Astrocyte of the spinal cord (primary cell): ENCODE measurements at regions not wholly inside any gene's neighbourhood (a gene's known extent, or its start where the extent isn't known, plus 50 kb on each side); places are given as distances from the start of the nearest gene placed in this dataset.

Source experiments
- DNase-seq: peaks from one replicate; pipeline ENCODE4 v3.0.0; 2011; ENCODE audit warnings: low read depth, low spot score
- H3K4me3 ChIP-seq: 2 replicates; pipeline ENCODE4 v1.5.1; 2011; ENCODE audit warnings: low read depth, mild to moderate bottlenecking, low read length, moderate library complexity
- in situ Hi-C: cut with HindIII; loops from 2 replicates; pipeline ENCODE4 v1.10.0; 2017; ENCODE audit warnings: low sequenced_read_pairs
- TF ChIP-seq, protein P1 (sequence below): IDR thresholded peaks from 2 replicates; pipeline ENCODE4 v1.5.1; 2012; ENCODE audit warnings: low read depth, mild to moderate bottlenecking, low read length, inconsistent platforms

DNA sequence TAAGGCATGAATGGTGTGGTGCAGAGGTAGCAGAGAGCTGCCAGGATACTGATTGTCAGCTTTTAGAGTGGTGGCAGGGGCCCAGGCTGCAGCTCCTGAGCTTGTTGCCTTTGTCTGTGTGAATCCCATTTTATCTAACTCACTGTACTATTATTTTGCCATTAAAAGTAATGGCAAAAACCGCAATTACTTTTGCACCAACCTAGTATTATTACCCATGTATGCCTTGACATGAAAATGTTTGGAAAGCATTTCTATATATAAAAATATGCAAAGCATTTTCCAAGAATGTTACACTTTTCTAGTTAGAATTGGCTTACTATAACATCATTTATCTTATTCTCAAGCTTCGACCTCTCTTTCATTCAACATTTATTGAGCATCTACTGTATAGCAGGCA, 308.1 kb upstream of the MYOCD start:
- no peak for DNase-seq
- H3K4me3 ChIP-seq = no peak overlapping the region
- TF ChIP-seq, protein P1, sequence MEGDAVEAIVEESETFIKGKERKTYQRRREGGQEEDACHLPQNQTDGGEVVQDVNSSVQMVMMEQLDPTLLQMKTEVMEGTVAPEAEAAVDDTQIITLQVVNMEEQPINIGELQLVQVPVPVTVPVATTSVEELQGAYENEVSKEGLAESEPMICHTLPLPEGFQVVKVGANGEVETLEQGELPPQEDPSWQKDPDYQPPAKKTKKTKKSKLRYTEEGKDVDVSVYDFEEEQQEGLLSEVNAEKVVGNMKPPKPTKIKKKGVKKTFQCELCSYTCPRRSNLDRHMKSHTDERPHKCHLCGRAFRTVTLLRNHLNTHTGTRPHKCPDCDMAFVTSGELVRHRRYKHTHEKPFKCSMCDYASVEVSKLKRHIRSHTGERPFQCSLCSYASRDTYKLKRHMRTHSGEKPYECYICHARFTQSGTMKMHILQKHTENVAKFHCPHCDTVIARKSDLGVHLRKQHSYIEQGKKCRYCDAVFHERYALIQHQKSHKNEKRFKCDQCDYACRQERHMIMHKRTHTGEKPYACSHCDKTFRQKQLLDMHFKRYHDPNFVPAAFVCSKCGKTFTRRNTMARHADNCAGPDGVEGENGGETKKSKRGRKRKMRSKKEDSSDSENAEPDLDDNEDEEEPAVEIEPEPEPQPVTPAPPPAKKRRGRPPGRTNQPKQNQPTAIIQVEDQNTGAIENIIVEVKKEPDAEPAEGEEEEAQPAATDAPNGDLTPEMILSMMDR = no peak
- in situ Hi-C loops = no loop called here

DNA sequence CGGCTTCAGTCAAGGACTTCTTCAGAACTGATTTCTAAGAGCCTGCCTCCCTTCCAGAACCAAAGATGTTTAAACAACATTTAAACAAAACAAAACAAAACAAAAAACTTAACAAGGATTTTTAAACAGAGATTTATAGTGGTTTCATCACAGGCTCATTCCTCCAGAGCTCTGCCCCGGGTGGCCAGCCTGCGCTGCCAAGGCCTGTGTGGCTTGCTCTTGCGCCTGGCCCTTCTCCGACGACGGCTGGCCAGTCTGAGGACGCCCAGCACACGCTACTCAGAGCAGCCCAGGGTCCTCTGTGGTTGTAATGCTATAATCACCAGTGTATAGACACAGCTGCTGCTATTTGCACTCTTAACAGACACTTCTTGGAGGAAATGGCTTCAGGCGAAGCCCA, 307.2 kb upstream of the MYOCD start:
- H3K4me3 ChIP-seq = no peak overlapping the region
- DNase-seq = no peak
- TF ChIP-seq, protein P1 = no peak
- in situ Hi-C loops = no loop called here

DNA sequence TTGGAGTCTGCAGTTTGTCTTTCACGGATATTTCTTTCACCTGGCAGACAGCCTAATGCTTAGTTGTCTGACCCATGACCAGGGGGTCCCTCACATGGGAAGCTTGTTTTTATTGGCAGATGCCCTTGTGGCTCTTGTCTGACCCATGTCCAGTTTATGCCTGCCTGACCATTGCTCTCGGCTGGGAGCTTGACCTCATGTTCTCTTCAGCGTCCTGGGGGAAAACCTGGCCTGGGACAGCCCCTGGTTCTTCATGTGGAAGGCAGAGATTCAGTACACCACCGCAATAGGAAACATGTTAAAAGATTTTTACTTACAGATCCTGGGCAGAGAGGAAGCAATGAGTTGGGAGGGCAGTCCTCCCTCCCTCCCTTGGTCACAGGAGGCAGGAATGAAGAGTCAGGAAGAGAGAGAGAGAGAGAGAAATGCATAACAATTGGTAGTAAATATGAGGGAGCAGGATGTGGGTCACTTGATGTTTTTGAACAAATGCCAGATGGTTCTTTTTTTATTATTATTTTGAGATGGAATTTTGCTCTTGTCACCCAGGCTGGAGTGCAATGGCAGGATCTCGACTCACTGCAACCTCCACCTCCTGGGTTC, 302.7 kb upstream of the MYOCD start:
- TF ChIP-seq, protein P1 = no peak
- in situ Hi-C loops = no loop called here
- DNase-seq = no peak
- H3K4me3 ChIP-seq = no peak overlapping the region

DNA sequence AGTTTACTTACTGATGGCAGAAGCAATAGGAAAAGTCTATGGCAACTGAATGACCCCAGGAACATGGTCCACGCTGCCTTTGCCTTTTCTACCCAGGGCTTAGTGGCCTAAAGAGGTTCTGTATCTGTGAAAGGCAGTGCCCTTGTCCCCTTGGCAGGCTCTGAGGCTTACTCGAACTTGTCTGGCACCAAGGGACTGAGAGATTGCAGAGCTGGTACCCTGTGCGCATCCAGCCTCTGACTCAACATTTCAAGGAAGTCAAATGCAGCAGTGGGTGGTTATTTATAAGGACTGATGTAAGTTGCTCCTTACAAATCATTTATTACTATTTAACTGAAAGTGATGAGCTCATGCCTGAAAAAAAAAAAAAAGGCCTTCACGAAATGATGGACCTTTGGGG, 299.9 kb upstream of the MYOCD start:
- H3K4me3 ChIP-seq = no peak overlapping the region
- TF ChIP-seq, protein P1 = no peak
- in situ Hi-C loops = no loop called here
- DNase-seq = no peak

DNA sequence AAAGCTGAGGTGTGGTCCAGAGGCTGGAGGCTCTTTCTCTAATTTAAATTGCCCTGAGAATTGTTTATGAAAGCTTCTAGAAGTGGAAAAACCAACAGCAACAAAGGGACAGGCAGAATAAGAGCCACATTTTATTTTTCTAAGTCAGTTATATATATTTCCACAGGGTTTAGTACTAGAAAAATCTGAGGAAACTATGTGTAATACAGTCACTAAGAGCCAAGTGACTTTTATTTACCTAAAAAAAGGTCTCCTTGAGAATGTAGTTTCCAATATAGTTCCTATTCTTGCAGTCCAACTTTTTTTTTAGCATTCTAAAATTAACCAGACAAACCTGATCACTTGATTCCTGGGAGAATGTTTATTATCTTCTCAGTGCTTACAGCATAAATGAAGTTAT, 296.6 kb upstream of the MYOCD start:
- TF ChIP-seq, protein P1 = no peak
- no peak overlapping the region for H3K4me3 ChIP-seq
- DNase-seq = no peak
- in situ Hi-C loops = no loop called here

DNA sequence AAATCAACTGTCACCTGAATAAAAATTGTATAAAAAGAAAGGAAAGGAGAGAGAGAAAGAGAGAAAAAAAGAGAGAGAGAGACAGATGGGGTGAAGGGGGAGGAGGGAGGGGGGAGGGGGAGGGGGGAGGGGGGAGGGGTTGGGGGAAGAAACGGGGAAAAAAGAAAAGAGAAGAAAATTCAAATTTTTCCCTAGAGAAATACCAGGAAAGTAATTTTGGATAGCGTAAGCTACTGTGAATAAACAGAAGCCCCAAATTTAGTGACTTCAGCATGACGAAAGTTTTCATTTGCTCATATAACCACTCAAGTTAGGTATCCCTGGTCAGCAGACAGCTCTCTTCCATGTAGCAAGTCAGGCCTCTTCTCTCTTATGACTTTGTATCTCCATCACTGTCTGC, 289.4 kb upstream of the MYOCD start:
- TF ChIP-seq, protein P1 = no peak
- in situ Hi-C loops = no loop called here
- no peak for DNase-seq
- H3K4me3 ChIP-seq = no peak overlapping the region

DNA sequence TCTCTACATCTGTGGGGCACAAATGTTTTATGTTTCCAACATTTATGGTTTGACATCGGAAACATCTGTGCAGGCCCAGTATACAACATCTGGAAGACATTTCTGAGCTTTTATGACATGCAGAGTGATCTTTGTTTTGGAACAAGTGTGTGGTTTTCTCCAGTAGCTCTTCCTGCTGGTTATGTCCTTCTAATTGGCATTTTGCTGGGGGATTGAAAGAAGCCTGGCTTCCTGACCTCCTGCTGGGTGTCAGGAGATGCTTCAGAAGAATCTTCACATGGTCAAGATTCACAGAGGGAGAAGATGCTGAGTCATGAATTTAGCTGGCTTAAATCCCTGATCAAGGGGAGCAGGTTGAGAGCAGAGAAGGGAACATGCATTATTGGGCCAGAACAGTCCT, 279.5 kb upstream of the MYOCD start:
- DNase-seq = peak; percentile 67
- in situ Hi-C loops = no loop called here

More for the DNA sequence above, 279.5 kb upstream of the MYOCD start:
- TF ChIP-seq, protein P1 = no peak
- H3K4me3 ChIP-seq = no peak overlapping the region
